ENCODE measurements at regions not wholly inside any gene's neighbourhood (a gene's known extent, or its start where the extent isn't known, plus 50 kb on each side); places are given as distances from the start of the nearest gene placed in this dataset.
"Not testable (repeated sequence)": the region's sequence is repeated elsewhere in the genome, so short reads cannot be mapped to it uniquely, and the experiment has no call there.

DNA sequence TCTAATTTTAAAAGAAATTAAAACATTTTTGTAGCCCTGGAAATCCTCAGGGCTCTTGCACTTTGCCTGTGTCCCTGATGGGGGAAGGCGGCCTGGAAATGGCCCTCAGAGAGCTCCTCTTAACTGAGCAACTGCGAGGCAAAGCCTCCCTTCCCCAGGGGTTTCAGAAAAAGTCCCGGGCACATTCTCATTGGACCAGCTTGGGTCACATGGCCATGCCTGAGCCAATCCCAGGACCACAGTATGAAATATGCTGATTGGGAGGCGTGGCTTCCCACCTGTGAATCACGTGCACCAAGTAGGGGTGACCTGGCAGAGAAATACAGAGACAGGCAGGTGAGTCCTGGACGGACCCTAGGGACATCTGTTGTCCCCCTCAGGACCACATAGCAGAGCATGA is 90.4 kb upstream of the SFSWAP start:
- Histone ChIP-seq H3K4me1 (ENCODE audit: control insufficient read depth, insufficient read depth, low read length, unreplicated experiment) (no peaks in the 10 kb centered on the region), H2AFZ (ENCODE audit: low read length, unreplicated experiment) (no peak overlapping the region), H3K27me3 (ENCODE audit: insufficient read depth, low read length) (peaks cover 39% of the 10 kb centered on the region), H3K79me2 (ENCODE audit: control insufficient read depth, insufficient read depth, low read length, unreplicated experiment) (no peaks in the 10 kb centered on the region), H3K4me3 (ENCODE audit: low read depth, low read length) (no peak overlapping the region), H3K36me3 (ENCODE audit: insufficient read depth, low read length) (no peaks in the 10 kb centered on the region), H3K27ac (ENCODE audit: low read depth, low read length) (no peak overlapping the region)

DNA sequence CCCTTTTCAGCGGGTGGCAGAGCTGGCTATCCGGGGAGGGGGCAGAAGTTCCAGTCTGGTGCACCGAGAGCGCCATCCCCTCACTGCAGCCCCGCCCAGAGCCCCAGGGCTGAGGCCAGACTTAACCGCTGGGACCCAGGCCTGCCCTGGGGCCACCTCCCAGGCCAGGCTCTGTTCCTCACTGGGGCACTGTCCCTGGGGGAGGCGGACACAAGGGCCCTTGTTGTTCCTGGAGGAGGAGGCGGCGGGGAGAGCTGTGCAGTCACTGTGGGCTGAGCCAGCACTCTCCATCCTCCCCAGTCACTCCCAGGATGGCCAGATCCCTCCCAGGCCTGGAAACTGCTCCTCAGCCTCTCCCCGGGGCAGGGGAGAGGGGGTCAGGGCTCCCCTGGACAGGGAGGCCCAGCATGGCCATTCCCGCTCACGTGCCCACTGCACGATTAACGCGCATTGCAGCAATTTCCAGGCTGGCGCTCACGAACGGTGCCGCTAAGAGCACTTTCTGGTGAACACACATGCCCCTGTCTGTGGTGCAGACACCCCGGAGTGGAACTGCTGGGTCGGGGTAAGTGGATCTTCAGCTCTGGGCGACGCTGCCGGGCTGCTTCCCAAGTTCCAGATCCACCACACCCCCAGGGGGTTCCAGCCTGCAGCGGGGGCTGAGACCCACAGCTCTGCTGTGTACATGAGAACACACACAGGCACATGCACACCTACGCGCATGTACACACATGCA is 89.8 kb upstream of the SFSWAP start:
- Histone ChIP-seq H3K4me3 (ENCODE audit: low read depth, low read length) (no peak overlapping the region), H3K79me2 (ENCODE audit: control insufficient read depth, insufficient read depth, low read length, unreplicated experiment) (no peaks in the 10 kb centered on the region), H3K27ac (ENCODE audit: low read depth, low read length) (no peak overlapping the region), H3K36me3 (ENCODE audit: insufficient read depth, low read length) (no peaks in the 10 kb centered on the region), H2AFZ (ENCODE audit: low read length, unreplicated experiment) (no peak overlapping the region), H3K27me3 (ENCODE audit: insufficient read depth, low read length) (peaks cover 39% of the 10 kb centered on the region), H3K4me1 (ENCODE audit: control insufficient read depth, insufficient read depth, low read length, unreplicated experiment) (no peaks in the 10 kb centered on the region)

DNA sequence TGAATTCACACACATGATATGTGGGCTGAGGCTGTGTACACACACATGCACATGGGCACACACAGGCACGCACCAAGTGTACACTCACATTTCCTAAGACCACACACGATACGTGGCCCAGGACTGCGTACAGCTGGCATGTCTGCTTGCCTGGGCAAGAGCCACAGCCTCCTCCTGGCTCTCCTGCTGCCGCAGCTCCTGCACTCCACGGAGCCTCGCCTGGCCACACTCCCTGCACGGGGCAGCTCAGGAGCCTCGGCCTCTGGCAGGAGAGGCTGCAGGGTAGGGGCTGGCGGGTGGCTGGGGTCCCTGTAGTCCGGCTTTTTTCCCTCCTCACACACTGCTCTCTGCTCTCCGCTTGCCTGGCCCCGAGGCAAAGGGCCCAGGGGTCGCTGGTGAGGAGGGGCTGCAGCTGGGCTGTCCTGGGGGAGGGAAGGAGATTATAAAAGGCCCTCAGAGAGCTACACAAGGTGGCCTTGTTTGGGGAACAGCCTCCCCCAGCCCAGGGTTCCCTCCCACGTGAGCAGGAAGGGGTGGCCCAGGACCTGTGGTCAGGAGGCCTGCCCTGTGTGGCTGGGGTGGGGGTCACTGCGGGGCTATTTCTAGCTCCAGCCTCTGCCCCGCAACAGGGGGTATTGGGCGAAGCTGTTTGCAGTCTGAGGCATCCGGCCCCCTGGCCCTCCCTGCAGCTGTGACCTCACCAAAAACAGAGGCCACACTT is 89.0 kb upstream of the SFSWAP start:
- Histone ChIP-seq H3K27me3 (ENCODE audit: insufficient read depth, low read length) (peaks cover 36% of the 10 kb centered on the region), H3K79me2 (ENCODE audit: control insufficient read depth, insufficient read depth, low read length, unreplicated experiment) (no peaks in the 10 kb centered on the region), H3K36me3 (ENCODE audit: insufficient read depth, low read length) (no peaks in the 10 kb centered on the region), H2AFZ (ENCODE audit: low read length, unreplicated experiment) (no peak overlapping the region), H3K27ac (ENCODE audit: low read depth, low read length) (no peak overlapping the region), H3K4me3 (ENCODE audit: low read depth, low read length) (no peak overlapping the region), H3K4me1 (ENCODE audit: control insufficient read depth, insufficient read depth, low read length, unreplicated experiment) (no peaks in the 10 kb centered on the region)

DNA sequence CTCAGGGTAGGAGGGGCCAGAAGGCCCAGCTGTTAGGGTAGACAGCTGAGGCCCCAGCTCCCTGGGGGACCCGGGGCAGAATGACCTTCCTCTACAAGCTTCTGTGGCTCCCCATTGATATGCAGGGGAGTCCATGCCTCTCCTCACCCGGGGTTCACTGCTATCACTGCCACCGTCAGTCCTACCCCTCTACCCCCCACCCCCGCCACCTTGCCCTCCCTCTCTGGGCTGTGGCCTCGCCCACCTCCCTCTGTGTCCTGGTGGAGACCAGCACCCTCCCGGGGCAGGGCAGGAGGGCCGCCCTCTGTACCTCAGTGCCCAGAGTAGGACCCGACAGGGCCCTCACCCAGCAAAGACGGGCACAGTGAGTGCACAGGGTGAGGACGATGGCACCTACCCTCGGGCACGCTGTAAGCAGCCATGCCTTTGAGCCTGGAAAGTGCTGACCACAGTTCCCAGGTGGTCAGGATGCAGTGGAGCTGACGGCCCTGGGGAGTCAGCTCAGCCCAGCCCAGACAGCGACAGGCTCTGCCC is 88.4 kb upstream of the SFSWAP start:
- Histone ChIP-seq H3K4me3 (ENCODE audit: low read depth, low read length) (no peak overlapping the region), H3K27me3 (ENCODE audit: insufficient read depth, low read length) (peaks cover 36% of the 10 kb centered on the region), H2AFZ (ENCODE audit: low read length, unreplicated experiment) (no peak overlapping the region), H3K36me3 (ENCODE audit: insufficient read depth, low read length) (no peaks in the 10 kb centered on the region), H3K27ac (ENCODE audit: low read depth, low read length) (no peak overlapping the region), H3K79me2 (ENCODE audit: control insufficient read depth, insufficient read depth, low read length, unreplicated experiment) (no peaks in the 10 kb centered on the region), H3K4me1 (ENCODE audit: control insufficient read depth, insufficient read depth, low read length, unreplicated experiment) (no peaks in the 10 kb centered on the region)

DNA sequence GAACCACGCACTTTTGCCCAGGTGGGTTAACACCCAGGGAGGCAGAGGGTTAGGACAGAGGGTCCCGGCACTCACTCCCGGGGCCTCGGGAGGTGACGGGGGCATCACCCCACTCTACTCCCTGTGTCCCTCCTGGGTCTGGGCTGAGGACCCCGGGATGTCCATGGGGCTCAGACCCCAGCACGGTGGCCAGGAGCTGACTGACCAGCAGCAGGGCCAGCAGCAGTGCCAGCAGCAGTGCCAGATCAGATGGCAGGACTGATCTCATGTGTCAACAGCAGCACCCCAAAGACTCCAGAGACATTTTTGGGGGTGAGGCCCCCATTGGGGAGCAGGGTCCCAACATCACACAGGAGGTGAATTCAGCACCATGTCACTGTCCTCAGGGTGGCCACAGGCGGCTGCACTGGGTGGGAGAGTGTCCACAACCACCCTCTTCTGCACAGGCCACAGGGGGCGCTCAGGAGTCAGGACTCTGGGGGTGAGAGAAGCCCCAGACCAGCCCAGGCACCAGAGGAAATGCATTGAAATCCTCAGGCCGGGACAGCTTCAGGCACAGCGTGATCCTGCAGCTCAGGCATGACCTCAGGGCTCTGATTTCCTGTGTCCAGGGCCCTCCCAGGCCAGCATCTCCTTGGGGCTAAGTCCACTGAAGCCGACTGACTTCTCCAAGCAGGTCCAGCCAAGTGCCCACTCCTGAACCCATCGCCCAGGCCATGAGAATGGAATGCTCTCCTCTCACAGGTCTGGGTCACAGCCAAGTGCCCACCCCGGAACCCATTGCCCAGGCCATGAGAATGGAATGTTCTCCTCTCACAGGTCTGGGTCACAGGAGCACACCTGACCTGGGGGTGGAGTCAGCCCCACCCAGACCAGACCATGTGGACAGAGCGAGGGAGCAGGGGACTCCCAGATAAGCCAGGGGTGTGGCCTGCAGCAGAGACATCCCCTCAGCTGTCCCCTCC is 87.2 kb upstream of the SFSWAP start:
- H3K36me3 ChIP-seq (ENCODE audit: insufficient read depth, low read length); H3K4me3 ChIP-seq (ENCODE audit: low read depth, low read length); H3K4me1 ChIP-seq (ENCODE audit: control insufficient read depth, insufficient read depth, low read length, unreplicated experiment); H2AFZ ChIP-seq (ENCODE audit: low read length, unreplicated experiment); H3K79me2 ChIP-seq (ENCODE audit: control insufficient read depth, insufficient read depth, low read length, unreplicated experiment); H3K27ac ChIP-seq (ENCODE audit: low read depth, low read length): not testable (repeated sequence)
- H3K27me3 ChIP-seq (ENCODE audit: insufficient read depth, low read length): peaks cover 29% of the 10 kb centered on the region

DNA sequence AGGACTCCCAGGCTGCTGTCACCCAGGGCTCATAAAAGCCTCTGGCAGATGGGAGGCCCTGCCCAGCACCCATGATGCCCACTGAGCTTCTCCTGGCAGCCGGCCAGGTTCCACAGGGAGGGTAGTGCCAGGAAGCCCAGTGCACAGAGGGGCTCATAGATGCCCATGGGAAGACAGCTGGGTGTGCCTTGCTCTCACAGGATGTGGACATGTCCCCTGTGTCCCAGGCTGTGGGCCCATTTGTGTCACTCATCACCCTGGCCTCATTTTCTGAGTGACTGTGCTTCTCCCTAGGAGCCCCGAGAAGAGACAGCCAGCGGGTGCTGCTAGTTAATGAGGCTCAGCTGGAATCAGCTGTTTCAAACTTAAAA is 86.5 kb upstream of the SFSWAP start:
- H3K79me2 ChIP-seq (ENCODE audit: control insufficient read depth, insufficient read depth, low read length, unreplicated experiment); H3K27ac ChIP-seq (ENCODE audit: low read depth, low read length); H3K4me3 ChIP-seq (ENCODE audit: low read depth, low read length); H3K4me1 ChIP-seq (ENCODE audit: control insufficient read depth, insufficient read depth, low read length, unreplicated experiment); H3K36me3 ChIP-seq (ENCODE audit: insufficient read depth, low read length); H2AFZ ChIP-seq (ENCODE audit: low read length, unreplicated experiment): not testable (repeated sequence)
- H3K27me3 ChIP-seq (ENCODE audit: insufficient read depth, low read length): peaks cover 22% of the 10 kb centered on the region

DNA sequence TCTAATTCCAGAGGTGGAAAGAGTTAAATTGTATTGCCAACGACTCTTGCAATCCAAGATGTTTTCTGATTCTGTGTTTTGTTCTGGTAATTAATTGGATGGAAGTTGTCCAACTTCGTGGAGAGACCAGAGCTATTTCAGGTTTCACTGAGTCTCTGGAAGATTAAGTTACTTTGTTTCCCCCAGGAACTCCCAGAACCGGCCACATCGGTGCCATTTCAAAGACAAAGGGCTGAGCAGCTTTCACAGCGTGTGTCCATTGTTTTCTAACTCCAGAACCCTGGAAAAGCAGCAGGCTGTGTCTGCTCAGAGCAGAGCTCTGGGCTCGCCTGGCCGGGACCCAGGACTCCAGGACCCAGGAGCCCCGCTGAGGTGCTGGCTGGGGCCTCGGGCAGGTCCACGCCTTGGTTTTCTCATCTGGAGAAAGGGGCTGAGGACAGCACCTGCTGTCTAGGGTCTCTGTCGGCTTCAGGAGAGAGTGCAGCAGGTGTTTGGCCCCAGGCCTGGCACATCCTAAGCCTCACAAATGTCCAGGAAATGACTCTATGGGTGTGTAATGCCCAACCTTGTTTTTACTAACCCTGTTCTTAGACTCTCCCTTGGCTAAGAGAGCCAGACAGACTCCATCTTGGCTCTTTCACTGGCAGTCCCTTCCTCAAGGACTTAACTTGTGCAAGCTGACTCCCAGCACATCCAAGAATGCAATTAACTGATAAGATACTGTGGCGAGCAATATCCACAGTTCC is 86.0 kb upstream of the SFSWAP start:
- H3K4me3 ChIP-seq (ENCODE audit: low read depth, low read length); H3K36me3 ChIP-seq (ENCODE audit: insufficient read depth, low read length); H2AFZ ChIP-seq (ENCODE audit: low read length, unreplicated experiment); H3K27ac ChIP-seq (ENCODE audit: low read depth, low read length); H3K79me2 ChIP-seq (ENCODE audit: control insufficient read depth, insufficient read depth, low read length, unreplicated experiment); H3K4me1 ChIP-seq (ENCODE audit: control insufficient read depth, insufficient read depth, low read length, unreplicated experiment): not testable (repeated sequence)
- H3K27me3 ChIP-seq (ENCODE audit: insufficient read depth, low read length): peaks cover 16% of the 10 kb centered on the region

DNA sequence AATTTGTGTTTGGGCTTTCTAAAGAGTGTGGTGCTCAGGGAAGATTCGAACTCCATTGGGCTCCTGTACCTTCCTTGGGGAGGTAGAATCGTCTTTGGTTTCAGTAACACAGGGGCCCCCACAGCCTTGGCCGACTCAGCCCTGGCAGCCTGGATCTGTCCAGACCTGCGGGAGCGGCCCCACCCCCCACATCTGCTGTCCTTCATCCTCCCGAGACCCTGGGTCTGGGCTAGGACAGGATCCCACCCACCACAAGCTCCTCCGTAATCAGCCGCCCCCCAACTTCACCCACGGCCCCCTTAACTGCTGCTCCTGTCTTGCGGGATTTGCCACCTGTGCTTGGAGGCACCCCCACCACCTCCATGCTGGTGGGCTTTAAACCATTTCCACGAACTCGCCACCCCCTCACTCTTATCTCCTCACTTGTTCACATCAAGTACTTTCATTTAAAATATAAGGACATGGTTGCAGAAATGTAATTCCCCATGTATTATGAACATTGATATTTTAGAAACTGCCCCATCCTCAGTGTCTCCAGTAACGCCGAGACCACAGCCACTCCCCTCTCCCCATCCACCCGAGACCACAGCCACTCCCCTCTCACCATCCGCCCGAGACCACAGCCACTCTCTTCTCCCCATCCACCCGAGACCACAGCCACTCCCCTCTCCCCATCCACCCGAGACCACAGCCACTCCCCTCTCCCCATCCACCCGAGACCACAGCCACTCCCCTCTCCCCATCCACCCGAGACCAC is 84.7 kb upstream of the SFSWAP start:
- not testable (repeated sequence) for H2AFZ ChIP-seq (ENCODE audit: low read length, unreplicated experiment); H3K79me2 ChIP-seq (ENCODE audit: control insufficient read depth, insufficient read depth, low read length, unreplicated experiment); H3K4me3 ChIP-seq (ENCODE audit: low read depth, low read length); H3K27ac ChIP-seq (ENCODE audit: low read depth, low read length); H3K27me3 ChIP-seq (ENCODE audit: insufficient read depth, low read length); H3K4me1 ChIP-seq (ENCODE audit: control insufficient read depth, insufficient read depth, low read length, unreplicated experiment); H3K36me3 ChIP-seq (ENCODE audit: insufficient read depth, low read length)

DNA sequence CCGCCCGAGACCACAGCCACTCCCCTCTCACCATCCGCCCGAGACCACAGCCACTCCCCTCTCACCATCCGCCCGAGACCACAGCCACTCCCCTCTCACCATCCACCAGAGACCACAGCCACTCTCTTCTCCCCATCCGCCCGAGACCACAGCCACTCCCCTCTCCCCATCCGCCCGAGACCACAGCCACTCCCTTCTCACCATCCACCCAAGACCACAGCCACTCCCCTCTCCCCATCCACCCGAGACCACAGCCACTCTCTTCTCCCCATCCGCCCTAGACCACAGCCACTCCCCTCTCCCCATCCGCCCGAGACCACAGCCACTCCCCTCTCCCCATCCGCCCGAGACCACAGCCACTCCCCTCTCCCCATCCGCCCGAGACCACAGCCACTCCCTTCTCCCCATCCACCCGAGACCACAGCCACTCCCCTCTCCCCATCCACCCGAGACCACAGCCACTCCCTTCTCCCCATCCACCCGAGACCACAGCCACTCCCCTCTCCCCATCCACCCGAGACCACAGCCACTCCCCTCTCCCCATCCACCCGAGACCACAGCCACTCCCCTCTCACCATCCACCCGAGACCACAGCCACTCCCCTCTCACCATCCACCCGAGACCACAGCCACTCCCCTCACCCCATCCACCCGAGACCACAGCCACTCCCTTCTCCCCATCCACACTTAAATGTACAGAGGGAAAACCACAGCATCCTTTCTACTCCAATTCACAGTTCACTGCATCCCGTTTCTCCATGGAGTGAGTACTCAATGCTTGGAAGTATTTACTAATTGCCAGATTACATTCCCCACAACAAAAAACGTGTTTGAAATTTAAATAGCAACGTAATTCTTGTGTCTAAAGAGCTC is 83.5 kb upstream of the SFSWAP start:
- not testable (repeated sequence) for H3K36me3 ChIP-seq (ENCODE audit: insufficient read depth, low read length); H2AFZ ChIP-seq (ENCODE audit: low read length, unreplicated experiment); H3K4me3 ChIP-seq (ENCODE audit: low read depth, low read length); H3K79me2 ChIP-seq (ENCODE audit: control insufficient read depth, insufficient read depth, low read length, unreplicated experiment); H3K4me1 ChIP-seq (ENCODE audit: control insufficient read depth, insufficient read depth, low read length, unreplicated experiment); H3K27me3 ChIP-seq (ENCODE audit: insufficient read depth, low read length); H3K27ac ChIP-seq (ENCODE audit: low read depth, low read length)

All from ACC112 (cell line).